Astrocyte of the cerebellum (primary cell): ENCODE measurements at regions not wholly inside any gene's neighbourhood (a gene's known extent, or its start where the extent isn't known, plus 50 kb on each side); places are given as distances from the start of the nearest gene placed in this dataset.
"Not testable (repeated sequence)": the region's sequence is repeated elsewhere in the genome, so short reads cannot be mapped to it uniquely, and the experiment has no call there.

Source experiments
- DNase-seq: peaks from one replicate; pipeline ENCODE4 v3.0.0-alpha.2; 2011; ENCODE audit warnings: low read depth
- H3K4me3 ChIP-seq: 2 replicates; pipeline ENCODE4 v1.5.1; 2011; ENCODE audit warnings: mild to moderate bottlenecking, low read depth, low read length, moderate library complexity
- in situ Hi-C: cut with HindIII; loops from 2 replicates; pipeline ENCODE4 v1.10.0; 2017; ENCODE audit warnings: low sequenced_read_pairs
- TF ChIP-seq, protein P1 (sequence below): IDR thresholded peaks from 2 replicates; pipeline ENCODE4 v1.5.1; 2012; ENCODE audit warnings: low read length, low read depth, moderate library complexity, mild to moderate bottlenecking; ENCODE audit errors: missing control alignments

DNA sequence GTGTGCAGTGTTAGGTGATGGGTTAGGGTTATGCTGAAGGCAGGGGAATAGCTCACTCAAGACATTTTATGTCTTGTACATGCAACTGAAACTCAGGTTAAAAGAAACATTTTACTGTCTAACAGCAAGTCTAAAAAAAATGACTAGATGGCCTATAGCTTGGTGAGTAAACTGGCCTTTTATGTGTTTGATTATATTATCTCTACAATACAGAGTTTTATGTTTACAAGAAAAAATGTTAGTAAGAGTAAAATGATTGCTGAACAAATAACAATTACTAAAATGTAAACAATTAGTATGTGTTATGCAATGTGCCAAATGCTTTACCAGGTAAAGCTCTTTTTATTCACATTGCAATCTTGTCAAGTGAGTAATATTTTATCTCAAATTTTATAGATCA, 1039.6 kb downstream of the ROBO2 start:
- TF ChIP-seq, protein P1, sequence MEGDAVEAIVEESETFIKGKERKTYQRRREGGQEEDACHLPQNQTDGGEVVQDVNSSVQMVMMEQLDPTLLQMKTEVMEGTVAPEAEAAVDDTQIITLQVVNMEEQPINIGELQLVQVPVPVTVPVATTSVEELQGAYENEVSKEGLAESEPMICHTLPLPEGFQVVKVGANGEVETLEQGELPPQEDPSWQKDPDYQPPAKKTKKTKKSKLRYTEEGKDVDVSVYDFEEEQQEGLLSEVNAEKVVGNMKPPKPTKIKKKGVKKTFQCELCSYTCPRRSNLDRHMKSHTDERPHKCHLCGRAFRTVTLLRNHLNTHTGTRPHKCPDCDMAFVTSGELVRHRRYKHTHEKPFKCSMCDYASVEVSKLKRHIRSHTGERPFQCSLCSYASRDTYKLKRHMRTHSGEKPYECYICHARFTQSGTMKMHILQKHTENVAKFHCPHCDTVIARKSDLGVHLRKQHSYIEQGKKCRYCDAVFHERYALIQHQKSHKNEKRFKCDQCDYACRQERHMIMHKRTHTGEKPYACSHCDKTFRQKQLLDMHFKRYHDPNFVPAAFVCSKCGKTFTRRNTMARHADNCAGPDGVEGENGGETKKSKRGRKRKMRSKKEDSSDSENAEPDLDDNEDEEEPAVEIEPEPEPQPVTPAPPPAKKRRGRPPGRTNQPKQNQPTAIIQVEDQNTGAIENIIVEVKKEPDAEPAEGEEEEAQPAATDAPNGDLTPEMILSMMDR: no peak
- no peak overlapping the region for H3K4me3 ChIP-seq
- in situ Hi-C loops: no loop called here
- no peak for DNase-seq

DNA sequence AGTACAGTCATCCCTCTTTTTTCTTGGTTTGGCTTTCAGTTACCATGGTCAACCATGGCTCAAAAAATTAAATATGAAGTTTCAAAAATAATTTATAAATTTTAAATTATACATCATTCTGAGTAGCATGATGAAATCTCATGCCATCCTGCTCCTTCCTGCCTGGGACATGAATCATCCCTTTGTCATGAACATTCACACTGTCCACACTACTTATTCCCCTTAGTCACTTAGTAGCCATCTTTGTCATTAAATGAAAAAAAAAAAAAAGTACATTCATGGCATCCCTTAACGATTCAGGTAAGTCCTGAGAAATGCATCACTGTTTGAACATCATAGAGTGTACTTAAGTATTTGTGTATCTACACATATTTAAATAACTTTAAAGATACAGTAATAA, 1046.3 kb downstream of the ROBO2 start:
- DNase-seq: no peak
- no peak overlapping the region for H3K4me3 ChIP-seq
- TF ChIP-seq, protein P1: no peak
- in situ Hi-C loops: no loop called here

DNA sequence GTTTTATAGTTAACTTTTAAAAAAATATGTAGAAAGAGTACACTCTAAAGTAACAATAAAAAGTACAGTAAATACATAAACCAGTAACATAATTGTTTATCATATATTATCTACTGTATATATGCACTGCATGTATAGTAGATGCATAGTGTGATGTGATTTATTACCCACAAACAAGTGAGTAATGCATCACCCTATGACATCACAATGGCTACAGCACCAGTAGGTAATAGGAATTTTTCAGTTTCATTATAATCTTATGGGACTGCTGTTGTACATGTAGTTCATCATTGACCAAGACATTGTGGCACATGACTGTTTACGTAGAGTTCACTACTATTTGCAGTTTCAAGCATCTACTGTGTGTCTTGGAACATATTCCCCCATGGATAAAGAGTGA, 1047.2 kb downstream of the ROBO2 start:
- H3K4me3 ChIP-seq: no peak overlapping the region
- no peak for DNase-seq
- in situ Hi-C loops: no loop called here
- TF ChIP-seq, protein P1: no peak

DNA sequence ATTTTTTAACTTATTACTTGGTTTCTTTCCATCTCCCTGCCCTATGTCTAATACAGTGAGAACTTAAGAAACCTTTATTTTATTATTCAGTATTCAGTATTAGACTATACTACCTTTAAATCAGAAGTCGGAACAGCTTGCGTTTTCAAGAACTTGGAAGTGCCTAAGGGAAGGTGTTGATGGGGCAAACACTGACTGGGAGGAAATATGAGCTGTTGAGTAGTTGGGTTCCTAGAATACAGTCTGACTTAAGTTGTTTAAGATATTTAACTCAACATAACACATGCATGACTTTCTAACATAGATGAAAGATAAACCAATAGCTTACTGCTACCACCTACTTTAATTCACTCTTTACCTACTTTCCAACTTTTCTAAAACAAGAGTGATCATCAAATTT, 1048.1 kb downstream of the ROBO2 start:
- no peak for DNase-seq
- no peak overlapping the region for H3K4me3 ChIP-seq
- in situ Hi-C loops: no loop called here
- TF ChIP-seq, protein P1: no peak

DNA sequence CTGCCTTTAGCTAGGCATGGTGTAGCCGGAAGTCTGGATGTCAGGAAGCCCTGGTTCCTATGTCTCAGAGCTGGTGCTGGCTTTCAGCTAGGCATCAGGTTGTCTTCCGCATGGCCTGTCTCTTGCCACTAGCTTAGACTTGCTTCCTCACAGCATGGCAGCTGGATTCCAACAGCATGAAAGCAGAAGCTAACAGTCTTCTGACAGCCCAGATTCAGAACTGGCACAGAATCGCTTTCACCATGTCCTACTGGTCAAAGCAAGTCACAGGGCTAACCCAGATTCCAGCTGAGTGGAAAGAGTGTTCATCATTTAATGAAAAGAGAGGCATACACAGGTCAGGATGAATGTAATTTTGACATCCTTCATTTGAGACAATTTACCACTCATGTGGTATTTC, 1050.5 kb downstream of the ROBO2 start:
- in situ Hi-C loops: no loop called here
- no peak for DNase-seq
- TF ChIP-seq, protein P1: no peak
- no peak overlapping the region for H3K4me3 ChIP-seq

DNA sequence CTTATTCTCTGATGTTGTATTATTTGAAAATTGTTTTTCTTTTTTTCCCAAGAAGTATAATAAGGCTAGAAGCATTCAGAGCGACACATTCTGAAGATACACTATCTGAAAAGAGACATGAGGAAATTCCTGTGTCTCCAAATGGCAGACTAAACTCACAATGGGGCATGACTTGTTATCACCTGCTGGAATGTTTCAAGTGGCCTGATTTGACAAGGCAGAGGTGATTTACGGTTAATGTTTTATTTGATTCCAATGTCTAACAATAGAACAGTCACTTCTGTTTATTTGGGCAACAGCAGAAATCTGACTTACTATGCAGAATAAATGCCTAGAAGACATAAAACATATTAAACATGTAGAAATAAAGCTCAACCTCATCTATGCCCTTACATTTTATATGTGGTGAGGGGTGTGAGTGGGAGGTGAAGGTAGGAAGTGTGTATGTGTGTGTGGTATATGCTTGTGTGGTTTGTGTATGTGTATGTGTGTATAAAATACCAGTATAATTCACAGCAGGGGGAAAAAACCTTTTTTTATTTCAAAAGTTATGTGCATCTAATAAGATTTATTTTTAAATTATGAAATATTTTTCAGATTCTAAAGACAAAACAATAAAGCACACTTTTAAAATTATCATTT, 1051.7 kb downstream of the ROBO2 start:
- DNase-seq: no peak
- in situ Hi-C loops: no loop called here
- TF ChIP-seq, protein P1: no peak
- no peak overlapping the region for H3K4me3 ChIP-seq

DNA sequence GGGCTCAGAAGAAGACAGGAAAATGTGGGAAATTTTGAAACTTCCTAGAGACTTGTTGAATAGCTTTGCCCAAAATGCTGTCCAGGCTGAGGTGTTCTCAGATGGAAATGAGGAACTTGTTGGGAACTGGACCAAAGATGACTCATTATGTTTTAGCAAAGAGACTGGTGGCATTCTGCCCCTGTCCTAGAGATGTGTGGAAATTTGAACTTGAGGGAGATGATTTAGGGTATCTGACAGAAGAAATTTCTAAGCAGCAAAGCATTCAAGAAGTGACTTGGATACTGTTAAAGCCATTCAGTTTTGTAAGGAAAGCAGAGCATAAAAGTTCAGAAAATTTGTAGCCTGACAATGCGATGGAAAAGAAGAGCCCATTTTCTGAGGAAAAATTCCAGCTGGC, 1052.7 kb downstream of the ROBO2 start:
- H3K4me3 ChIP-seq, in situ Hi-C loops: not testable (repeated sequence)
- peak; percentile 23 for DNase-seq
